NB4 (cell line): ENCODE measurements at regions not wholly inside any gene's neighbourhood (a gene's known extent, or its start where the extent isn't known, plus 50 kb on each side); places are given as distances from the start of the nearest gene placed in this dataset.

Source experiments
- MYC ChIP-seq: IDR thresholded peaks from 2 replicates; pipeline ENCODE4 v1.6.1; 2011; ENCODE audit warnings: low read depth, low read length
- POLR2A ChIP-seq: IDR thresholded peaks from 2 replicates; pipeline ENCODE4 v1.6.1; 2011; ENCODE audit warnings: mild to moderate bottlenecking; ENCODE audit not compliant: insufficient read length; ENCODE audit errors: extremely low read depth
- TF ChIP-seq, protein P1 (sequence below): IDR thresholded peaks from one replicate; pipeline ENCODE4 v1.5.1; 2012; ENCODE audit warnings: low read depth, low read length
- TF ChIP-seq, protein P2 (sequence below): IDR thresholded peaks from 2 replicates; pipeline ENCODE4 v1.6.1; 2011; ENCODE audit warnings: low read depth, low read length

DNA sequence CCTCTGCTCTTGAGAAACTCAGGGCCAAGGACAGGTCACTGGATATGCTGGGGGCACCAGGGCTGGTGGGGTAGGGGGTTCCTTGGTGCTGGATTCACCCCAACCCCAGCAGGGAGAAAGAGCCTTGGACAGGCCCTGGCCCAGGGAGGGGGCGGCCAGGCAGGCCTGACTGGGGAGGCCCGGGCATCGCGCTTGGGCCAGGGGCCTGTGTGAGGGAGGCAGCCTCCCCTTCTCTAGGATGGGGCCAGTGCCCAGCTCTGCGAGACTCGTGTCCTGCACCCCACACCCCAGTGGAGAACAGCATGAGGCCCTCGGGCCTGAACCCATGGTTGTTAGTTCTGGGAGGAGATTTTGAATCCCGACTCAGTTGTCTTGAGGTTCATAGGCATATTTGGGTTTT is 217.1 kb downstream of the ZNF248 start:
- TF ChIP-seq, protein P1, sequence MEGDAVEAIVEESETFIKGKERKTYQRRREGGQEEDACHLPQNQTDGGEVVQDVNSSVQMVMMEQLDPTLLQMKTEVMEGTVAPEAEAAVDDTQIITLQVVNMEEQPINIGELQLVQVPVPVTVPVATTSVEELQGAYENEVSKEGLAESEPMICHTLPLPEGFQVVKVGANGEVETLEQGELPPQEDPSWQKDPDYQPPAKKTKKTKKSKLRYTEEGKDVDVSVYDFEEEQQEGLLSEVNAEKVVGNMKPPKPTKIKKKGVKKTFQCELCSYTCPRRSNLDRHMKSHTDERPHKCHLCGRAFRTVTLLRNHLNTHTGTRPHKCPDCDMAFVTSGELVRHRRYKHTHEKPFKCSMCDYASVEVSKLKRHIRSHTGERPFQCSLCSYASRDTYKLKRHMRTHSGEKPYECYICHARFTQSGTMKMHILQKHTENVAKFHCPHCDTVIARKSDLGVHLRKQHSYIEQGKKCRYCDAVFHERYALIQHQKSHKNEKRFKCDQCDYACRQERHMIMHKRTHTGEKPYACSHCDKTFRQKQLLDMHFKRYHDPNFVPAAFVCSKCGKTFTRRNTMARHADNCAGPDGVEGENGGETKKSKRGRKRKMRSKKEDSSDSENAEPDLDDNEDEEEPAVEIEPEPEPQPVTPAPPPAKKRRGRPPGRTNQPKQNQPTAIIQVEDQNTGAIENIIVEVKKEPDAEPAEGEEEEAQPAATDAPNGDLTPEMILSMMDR = no peak
- TF ChIP-seq MYC (no peak), POLR2A (no peak)
- TF ChIP-seq, protein P2, sequence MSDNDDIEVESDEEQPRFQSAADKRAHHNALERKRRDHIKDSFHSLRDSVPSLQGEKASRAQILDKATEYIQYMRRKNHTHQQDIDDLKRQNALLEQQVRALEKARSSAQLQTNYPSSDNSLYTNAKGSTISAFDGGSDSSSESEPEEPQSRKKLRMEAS = no peak
